B cell (primary cell): ENCODE measurements at regions not wholly inside any gene's neighbourhood (a gene's known extent, or its start where the extent isn't known, plus 50 kb on each side); places are given as distances from the start of the nearest gene placed in this dataset.

Experiments used
- CTCF ChIP-seq: fragments of 200-600 bp; IDR thresholded peaks from one replicate; pipeline ENCODE4 v1.8.0; 2022; ENCODE audit warnings: antibody characterized with exemption, mild to moderate bottlenecking
- EZH2 ChIP-seq: IDR thresholded peaks from 2 replicates; pipeline ENCODE4 v1.6.1; 2012; ENCODE audit warnings: borderline replicate concordance, low read depth, mild to moderate bottlenecking, moderate library complexity, low read length; ENCODE audit not compliant: insufficient read depth, poor library complexity, severe bottlenecking

GRCh38 chr4:164538097-164538496, 215.8 kb upstream of the SMIM31 start:
- TF ChIP-seq CTCF (no peak), EZH2 (no peak)
